Neural progenitor cell (in vitro differentiated cells): ENCODE measurements at regions not wholly inside any gene's neighbourhood (a gene's known extent, or its start where the extent isn't known, plus 50 kb on each side); places are given as distances from the start of the nearest gene placed in this dataset.

Source experiments
- DNase-seq: peaks from one replicate; pipeline ENCODE4 v3.0.0-alpha.2; 2016; ENCODE audit warnings: low spot score
- H2AFZ ChIP-seq: fragments of 200-600 bp; sonication (generic); replicated peaks from 2 replicates; pipeline ENCODE4 v1.6.1; 2016; ENCODE audit warnings: antibody characterized with exemption
- H3F3A ChIP-seq: fragments of 200-600 bp; sonication (generic); 2 replicates; pipeline ENCODE4 v1.6.1; 2016; ENCODE audit warnings: antibody characterized with exemption, low read depth
- H3K27ac ChIP-seq: fragments of 200-600 bp; sonication (generic); 2 replicates; pipeline ENCODE4 v1.5.1; 2016; ENCODE audit warnings: mild to moderate bottlenecking
- H3K27me3 ChIP-seq: fragments of 200-600 bp; sonication (generic); 2 replicates; pipeline ENCODE4 v1.6.1; 2016; ENCODE audit warnings: mild to moderate bottlenecking, moderate library complexity
- H3K36me3 ChIP-seq: fragments of 200-600 bp; sonication (generic); 2 replicates; pipeline ENCODE4 v1.5.1; 2016
- H3K4me1 ChIP-seq: fragments of 200-600 bp; sonication (generic); 2 replicates; pipeline ENCODE4 v1.6.1; 2016; ENCODE audit warnings: mixed run types
- H3K4me2 ChIP-seq: fragments of 200-600 bp; sonication (generic); 2 replicates; pipeline ENCODE4 v1.6.1; 2016
- H3K4me3 ChIP-seq: fragments of 200-600 bp; sonication (generic); 2 replicates; pipeline ENCODE4 v1.5.1; 2016
- H3K79me2 ChIP-seq: fragments of 200-600 bp; sonication (generic); 2 replicates; pipeline ENCODE4 v1.6.1; 2016; ENCODE audit warnings: low read depth
- H3K9ac ChIP-seq: fragments of 200-600 bp; sonication (generic); 2 replicates; pipeline ENCODE4 v1.6.1; 2016
- H3K9me3 ChIP-seq: fragments of 200-600 bp; sonication (generic); 2 replicates; pipeline ENCODE4 v1.5.1; 2016; ENCODE audit warnings: low read depth
- H4K20me1 ChIP-seq: fragments of 200-600 bp; sonication (generic); 2 replicates; pipeline ENCODE4 v1.6.1; 2016; ENCODE audit warnings: low read depth
- H3K27ac Mint-ChIP-seq: 3 replicates; pipeline ENCODE4 v1.8.0; 2021; ENCODE audit warnings: mixed read lengths
- H3K27me3 Mint-ChIP-seq: 2 replicates; pipeline ENCODE4 v1.8.0; 2022; ENCODE audit warnings: low read depth, mild to moderate bottlenecking, inconsistent platforms, moderate library complexity, mixed read lengths; ENCODE audit not compliant: insufficient read depth
- H3K36me3 Mint-ChIP-seq: 3 replicates; pipeline ENCODE4 v1.8.0; 2021; ENCODE audit warnings: mixed read lengths
- H3K4me1 Mint-ChIP-seq: 3 replicates; pipeline ENCODE4 v1.8.0; 2021; ENCODE audit warnings: mixed read lengths
- H3K4me3 Mint-ChIP-seq: 3 replicates; pipeline ENCODE4 v1.8.0; 2021; ENCODE audit warnings: mild to moderate bottlenecking, moderate library complexity, mixed read lengths
- H3K9me3 Mint-ChIP-seq: 3 replicates; pipeline ENCODE4 v1.8.0; 2020; ENCODE audit warnings: mixed read lengths
- CTCF ChIP-seq: fragments of 200-600 bp; sonication (generic); IDR thresholded peaks from 2 replicates; pipeline ENCODE4 v1.5.1; 2017; ENCODE audit warnings: antibody characterized with exemption, mild to moderate bottlenecking
- EZH2 ChIP-seq: fragments of 200-600 bp; sonication (generic); IDR thresholded peaks from 2 replicates; pipeline ENCODE4 v1.6.1; 2017; ENCODE audit warnings: antibody characterized with exemption, mild to moderate bottlenecking, moderate library complexity
- EZH2phosphoT487 ChIP-seq: fragments of 200-600 bp; sonication (generic); IDR thresholded peaks from 2 replicates; pipeline ENCODE4 v1.6.1; 2017; ENCODE audit warnings: antibody characterized with exemption

DNA sequence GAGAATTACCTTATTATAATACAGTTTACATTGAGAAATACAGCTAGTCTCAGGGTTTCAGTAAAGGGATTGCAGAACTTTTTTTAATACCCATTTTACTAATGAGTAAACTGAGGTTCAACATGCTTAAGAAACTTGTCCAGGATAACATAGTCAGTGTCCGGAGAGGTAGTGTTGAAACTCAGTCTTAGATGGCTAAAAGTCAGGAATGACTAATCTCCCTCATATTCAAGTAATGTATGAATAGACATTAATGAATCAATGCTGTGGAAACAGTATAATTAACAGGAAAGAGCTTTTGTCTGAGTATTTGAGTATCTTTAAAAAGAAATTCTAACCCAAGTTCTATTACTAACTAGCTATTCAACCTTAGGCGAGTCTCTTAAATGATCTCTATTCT, 397.6 kb downstream of the PLA2G4A start:
- Histone ChIP-seq H3K79me2 (no peaks in the 10 kb centered on the region), H3K9ac (no peak overlapping the region), H3F3A (no peaks in the 10 kb centered on the region), H2AFZ (no peak overlapping the region), H3K4me1 (no peaks in the 10 kb centered on the region), H3K4me3 (no peak overlapping the region), H3K27ac (no peak overlapping the region), H3K9me3 (no peaks in the 10 kb centered on the region), H4K20me1 (no peaks in the 10 kb centered on the region), H3K27me3 (no peaks in the 10 kb centered on the region), H3K36me3 (no peaks in the 10 kb centered on the region), H3K4me2 (no peak overlapping the region)
- TF ChIP-seq EZH2phosphoT487 (no peak), EZH2 (no peak), CTCF (no peak)
- Mint-ChIP-seq H3K27ac (no peak overlapping the region), H3K4me1 (no peaks in the 10 kb centered on the region), H3K4me3 (no peak overlapping the region), H3K9me3 (no peaks in the 10 kb centered on the region), H3K27me3 (no peaks in the 10 kb centered on the region), H3K36me3 (no peaks in the 10 kb centered on the region)
- no peak for DNase-seq

DNA sequence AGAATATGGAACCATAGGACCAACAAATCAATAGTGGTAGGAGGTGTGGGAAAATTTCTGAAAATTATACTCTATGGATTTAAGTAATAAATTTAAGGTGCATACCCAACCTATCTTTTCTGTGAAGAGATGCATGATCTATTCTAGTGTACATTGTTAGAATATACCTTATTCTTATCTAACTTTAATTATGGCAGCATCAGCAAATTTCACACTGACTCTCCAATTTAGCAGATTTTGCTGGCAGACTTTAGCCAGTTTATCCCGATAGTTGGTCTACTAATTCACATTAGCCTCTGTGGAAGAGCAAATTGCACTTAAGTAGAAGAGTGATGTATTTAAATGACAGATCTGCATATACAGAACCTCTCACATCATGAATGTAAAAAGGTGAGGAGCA, 400.0 kb downstream of the PLA2G4A start:
- Histone ChIP-seq H3K4me2 (no peak overlapping the region), H3K4me1 (no peaks in the 10 kb centered on the region), H3K27ac (no peak overlapping the region), H3K9ac (no peak overlapping the region), H3K79me2 (no peaks in the 10 kb centered on the region), H4K20me1 (no peaks in the 10 kb centered on the region), H3K36me3 (no peaks in the 10 kb centered on the region), H3K4me3 (no peak overlapping the region), H3F3A (no peaks in the 10 kb centered on the region), H3K27me3 (no peaks in the 10 kb centered on the region), H2AFZ (no peak overlapping the region), H3K9me3 (no peaks in the 10 kb centered on the region)
- no peak overlapping the region for H3K27ac Mint-ChIP-seq
- no peaks in the 10 kb centered on the region for H3K27me3 Mint-ChIP-seq
- no peaks in the 10 kb centered on the region for H3K36me3 Mint-ChIP-seq
- TF ChIP-seq EZH2phosphoT487 (no peak), CTCF (no peak), EZH2 (no peak)
- no peak for DNase-seq
- H3K4me3 Mint-ChIP-seq: no peak overlapping the region
- H3K9me3 Mint-ChIP-seq: no peaks in the 10 kb centered on the region
- H3K4me1 Mint-ChIP-seq: no peaks in the 10 kb centered on the region

- no peak overlapping the region for H3K4me2 ChIP-seq
- H3K9me3 ChIP-seq: no peaks in the 10 kb centered on the region
- Mint-ChIP-seq H3K36me3 (no peaks in the 10 kb centered on the region), H3K27me3 (no peaks in the 10 kb centered on the region), H3K4me3 (no peak overlapping the region), H3K27ac (no peak overlapping the region), H3K9me3 (no peaks in the 10 kb centered on the region), H3K4me1 (no peaks in the 10 kb centered on the region)
- TF ChIP-seq EZH2phosphoT487 (no peak), CTCF (no peak), EZH2 (no peak)
- no peak overlapping the region for H3K4me3 ChIP-seq
- no peaks in the 10 kb centered on the region for H3F3A ChIP-seq
- no peaks in the 10 kb centered on the region for H4K20me1 ChIP-seq
- DNase-seq: no peak
- H3K9ac ChIP-seq: no peak overlapping the region
- H3K79me2 ChIP-seq: no peaks in the 10 kb centered on the region
- no peak overlapping the region for H2AFZ ChIP-seq
- H3K36me3 ChIP-seq: no peaks in the 10 kb centered on the region
- H3K27ac ChIP-seq: no peak overlapping the region
- H3K4me1 ChIP-seq: no peaks in the 10 kb centered on the region
- no peaks in the 10 kb centered on the region for H3K27me3 ChIP-seq
Observed at GRCh38 chr1:187229496-187229895, 400.7 kb downstream of the PLA2G4A start.

GRCh38 chr1:187234706-187235105, 406.0 kb downstream of the PLA2G4A start:
- Mint-ChIP-seq H3K9me3 (no peaks in the 10 kb centered on the region), H3K27ac (no peak overlapping the region), H3K36me3 (no peaks in the 10 kb centered on the region), H3K4me3 (no peak overlapping the region), H3K4me1 (no peaks in the 10 kb centered on the region), H3K27me3 (no peaks in the 10 kb centered on the region)
- no peaks in the 10 kb centered on the region for H3K36me3 ChIP-seq
- H3K27me3 ChIP-seq: no peaks in the 10 kb centered on the region
- no peak overlapping the region for H3K4me3 ChIP-seq
- no peak overlapping the region for H2AFZ ChIP-seq
- TF ChIP-seq CTCF (no peak), EZH2phosphoT487 (no peak), EZH2 (no peak)
- no peaks in the 10 kb centered on the region for H4K20me1 ChIP-seq
- H3K9ac ChIP-seq: no peak overlapping the region
- H3K4me1 ChIP-seq: no peaks in the 10 kb centered on the region
- H3K4me2 ChIP-seq: no peak overlapping the region
- no peaks in the 10 kb centered on the region for H3F3A ChIP-seq
- H3K27ac ChIP-seq: no peak overlapping the region
- no peaks in the 10 kb centered on the region for H3K79me2 ChIP-seq
- DNase-seq: no peak
- H3K9me3 ChIP-seq: no peaks in the 10 kb centered on the region
